Activated CD4-positive, alpha-beta T cell treated with anti-CD3 and anti-CD28 coated beads, Interleukin-2, Interleukin-4, amounts not matched to agents 100 ng/mL and 50 ng/mL, durations not matched to agents 16 hours and 8 hours (primary cell): ENCODE measurements at regions not wholly inside any gene's neighbourhood (a gene's known extent, or its start where the extent isn't known, plus 50 kb on each side); places are given as distances from the start of the nearest gene placed in this dataset.

ENCODE experiments used
- DNase-seq: peaks from one replicate; pipeline ENCODE4 v3.0.0-alpha.2; 2020; ENCODE audit warnings: low spot score

DNA sequence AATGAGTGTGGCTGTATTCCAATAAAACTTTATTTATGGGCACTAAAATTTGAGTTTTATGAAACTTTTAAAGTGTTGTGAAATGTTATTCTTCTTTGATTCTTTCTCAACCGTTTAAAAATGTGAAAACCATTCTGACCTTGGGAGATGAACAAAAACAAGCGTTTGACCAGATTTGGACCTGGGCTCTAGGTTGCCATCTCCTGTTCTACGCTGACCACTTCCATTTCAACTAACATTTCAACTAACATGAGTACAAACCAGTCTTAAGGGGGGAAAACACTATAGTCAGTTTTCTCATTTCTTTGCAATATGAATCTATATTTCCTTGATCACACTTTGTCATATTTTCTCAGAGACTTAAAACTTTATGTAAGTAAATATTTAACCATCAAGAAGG lies 118.4 kb upstream of the IRX5 start:
- DNase-seq: no peak

DNA sequence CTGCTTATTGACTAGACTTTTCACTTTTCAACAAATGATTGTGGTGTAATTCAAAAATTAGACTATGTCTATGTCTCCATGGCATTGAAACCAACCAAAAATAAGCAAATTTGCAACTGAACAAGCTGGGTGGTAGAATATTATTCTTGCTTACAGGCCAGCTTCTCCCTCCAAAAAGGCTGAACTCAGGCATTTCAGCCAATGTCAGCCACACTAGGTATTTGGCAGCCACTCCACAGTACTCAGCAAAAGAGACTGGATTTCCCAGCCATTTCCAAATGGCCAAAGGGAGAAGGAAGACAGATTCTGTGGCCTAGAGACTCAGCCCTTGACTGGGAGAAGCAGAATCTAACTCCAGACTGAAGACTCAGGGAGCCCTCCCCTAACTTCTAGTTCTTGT lies 121.8 kb upstream of the IRX5 start:
- no peak for DNase-seq

DNA sequence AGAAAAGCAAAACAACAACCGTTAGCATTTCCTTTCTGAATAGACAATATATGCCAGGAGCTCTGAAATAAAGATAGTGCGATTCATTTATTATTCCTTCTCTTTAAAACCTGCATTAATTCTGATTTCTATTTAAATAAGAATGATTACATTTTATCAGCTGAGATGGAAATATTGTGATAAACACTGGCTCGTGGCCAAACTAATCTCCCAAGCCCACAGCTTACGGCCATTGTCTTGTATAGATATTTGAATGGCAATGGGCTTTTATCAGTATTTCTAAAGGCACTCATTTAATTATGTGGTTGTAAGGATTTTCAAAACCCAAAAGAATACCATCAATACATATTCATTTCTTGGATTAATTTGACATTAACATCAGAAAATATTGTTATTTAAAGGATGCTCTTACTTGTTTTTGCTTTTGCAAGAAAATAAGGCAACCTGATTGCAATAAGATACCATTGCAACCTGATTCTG lies 123.7 kb upstream of the IRX5 start:
- no peak for DNase-seq

DNA sequence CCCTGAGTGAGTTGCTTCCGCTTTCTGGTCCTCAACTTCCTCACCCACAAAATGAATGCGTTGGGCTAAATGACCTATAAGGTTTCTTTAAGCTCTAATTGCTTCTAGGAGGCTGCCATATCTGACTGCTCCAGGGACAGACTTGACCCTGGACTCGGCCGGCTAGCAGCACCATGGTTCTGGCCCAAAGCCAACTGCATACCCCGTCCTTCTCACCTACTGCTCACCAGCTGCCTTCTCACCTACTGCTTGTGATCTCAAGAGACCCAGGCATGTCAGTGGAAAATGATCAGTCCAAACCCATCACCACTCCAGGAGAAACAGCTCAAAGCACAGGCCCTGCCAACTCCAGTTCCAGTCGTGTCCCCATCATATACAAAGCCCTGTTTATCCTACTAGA lies 124.3 kb upstream of the IRX5 start:
- DNase-seq: no peak

DNA sequence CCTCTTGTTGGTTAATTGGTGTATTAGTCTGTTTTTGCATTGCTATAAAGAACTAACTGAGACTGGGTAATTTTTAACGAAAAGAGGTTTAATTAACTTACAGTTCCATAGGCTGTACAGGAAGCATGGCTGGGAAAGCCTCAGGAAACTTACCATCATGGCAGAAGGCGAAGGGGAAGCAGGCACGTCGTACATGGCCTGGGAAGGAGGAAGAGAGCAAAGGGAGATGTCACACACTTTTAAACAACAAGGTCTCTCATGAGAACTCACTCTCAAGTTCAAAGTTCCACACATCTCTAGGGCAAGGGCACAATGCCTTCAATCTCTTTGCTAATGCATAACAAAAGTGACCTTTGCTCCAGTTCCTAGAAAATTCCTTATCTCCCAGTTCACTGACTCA lies 125.0 kb upstream of the IRX5 start:
- DNase-seq: no peak

DNA sequence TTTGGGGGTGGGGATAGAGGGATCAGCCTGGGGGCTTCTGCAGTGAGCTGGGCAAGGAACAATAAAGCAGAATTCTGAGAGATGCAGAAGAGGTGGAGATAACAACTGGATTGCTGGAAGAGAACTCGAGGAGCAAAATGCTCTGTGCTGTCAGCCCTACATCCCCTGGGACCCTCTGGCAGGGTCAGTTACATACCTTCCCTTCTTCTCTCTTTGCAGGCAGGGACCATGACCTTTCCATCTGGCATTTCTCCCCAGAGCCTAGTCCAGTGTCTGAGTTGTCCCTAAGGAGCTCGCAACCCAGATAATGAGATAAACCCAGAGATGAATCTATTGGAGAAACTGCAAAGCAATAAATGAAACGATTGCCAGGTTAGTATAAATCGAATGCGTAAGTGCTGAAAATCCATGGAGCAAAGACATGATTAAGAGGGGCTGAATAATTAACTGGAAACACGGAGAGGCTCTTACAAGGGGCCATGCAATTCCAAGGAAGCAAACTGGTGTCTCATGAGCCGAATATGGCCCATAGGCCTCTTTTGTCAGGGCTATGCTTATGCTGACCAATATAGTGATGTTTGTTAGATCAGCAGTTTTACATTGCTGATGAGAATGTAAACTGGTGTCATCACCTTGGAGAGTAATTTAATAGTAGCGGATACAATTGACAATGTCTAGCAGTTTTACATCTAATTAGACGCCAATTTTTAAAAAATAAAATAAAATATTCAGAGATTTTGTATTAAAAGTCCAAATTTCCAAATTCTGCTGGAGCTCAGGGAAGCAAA lies 129.4 kb upstream of the IRX5 start:
- no peak for DNase-seq

DNA sequence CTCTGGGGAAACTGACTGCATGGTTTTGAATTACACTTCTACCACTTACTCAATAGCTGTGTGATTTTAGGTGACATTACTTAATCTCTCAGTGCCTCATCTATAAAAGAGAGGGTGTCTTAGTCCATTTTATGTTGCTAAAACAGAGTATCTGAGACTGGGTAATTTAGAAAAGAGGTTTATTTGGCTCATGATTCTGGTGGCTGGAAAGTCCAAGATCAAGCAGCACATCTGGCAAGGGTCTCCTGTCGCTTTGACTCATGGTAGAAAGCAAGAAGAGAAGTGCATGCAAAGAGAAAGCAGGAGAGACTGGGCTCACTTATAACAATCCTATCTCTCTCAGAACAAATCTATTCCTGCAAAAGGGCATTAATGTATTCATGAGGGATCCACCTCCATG lies 132.4 kb upstream of the IRX5 start:
- DNase-seq: no peak

DNA sequence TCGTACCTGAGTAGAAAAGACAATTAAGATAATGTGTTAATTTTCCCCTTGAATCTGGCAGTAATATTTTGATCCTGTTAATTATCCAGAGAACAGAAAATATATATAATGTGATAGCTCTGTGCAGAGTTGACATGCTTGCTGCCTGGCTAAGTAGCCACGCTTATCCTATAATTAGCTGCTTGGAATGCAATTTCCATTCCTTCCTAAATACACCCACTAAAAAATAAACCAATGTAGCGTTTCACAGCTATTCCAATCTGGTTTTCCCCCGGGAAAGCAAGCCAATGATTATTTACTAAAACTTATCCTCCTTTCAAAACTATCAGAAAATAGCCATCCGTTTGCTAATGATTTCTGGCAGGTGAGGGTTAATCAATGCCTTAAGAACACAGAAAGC lies 134.5 kb upstream of the IRX5 start:
- no peak for DNase-seq

DNA sequence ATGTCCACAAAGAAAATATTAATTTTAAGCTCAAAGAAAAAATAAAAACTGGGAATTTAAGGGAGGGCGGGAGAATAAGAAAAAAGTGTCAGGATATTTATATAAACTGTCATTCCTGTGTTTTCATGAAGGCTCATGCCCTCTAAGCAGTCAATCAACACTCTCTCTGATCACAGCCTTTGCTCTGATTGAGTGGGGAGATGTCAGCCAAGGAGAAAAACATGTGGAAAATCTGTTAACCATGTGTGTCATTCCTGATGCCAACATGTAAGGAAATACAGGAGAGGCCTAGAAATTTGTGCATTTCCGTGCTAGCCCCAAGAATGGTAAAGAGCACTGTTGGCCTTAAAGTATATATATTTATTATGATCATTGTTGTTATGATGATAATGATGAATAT lies 137.9 kb upstream of the IRX5 start:
- DNase-seq: no peak

DNA sequence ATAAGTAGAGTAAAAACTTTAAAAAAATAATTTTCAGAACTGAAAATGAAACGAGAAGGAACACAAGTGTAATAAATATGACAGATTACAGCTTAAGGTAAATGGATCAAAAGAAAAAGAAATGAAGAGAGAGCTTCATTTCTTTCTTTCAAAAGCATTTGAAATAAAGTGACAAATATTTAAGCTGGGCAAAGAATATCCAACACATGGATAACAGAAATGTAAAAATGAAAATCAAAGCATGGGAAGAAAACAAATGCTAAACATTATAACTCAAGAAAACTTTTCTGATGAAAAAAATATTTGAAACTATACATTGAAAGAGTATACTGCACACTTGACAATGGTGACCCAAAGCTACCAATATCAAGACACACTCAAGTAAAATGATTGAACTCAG lies 143.6 kb upstream of the IRX5 start:
- DNase-seq: no peak

DNA sequence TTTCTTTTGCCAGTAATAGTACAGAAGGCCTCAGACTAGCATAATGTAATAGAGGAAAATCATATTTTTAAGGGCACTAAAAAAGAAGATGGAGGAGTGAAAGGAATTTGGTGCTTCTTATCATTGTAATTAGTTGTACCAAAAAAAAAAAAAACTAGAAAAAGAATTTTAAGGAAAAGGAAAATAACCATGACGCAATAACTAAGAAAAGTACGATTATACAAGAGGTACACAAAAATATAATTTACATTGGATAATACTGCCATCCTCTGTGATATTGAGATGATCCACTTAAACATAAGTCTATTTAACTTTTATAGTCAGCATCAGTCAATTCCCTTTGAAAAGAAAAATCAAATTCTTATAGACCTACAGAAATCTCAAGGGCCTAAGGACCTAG lies 146.7 kb upstream of the IRX5 start:
- no peak for DNase-seq

DNA sequence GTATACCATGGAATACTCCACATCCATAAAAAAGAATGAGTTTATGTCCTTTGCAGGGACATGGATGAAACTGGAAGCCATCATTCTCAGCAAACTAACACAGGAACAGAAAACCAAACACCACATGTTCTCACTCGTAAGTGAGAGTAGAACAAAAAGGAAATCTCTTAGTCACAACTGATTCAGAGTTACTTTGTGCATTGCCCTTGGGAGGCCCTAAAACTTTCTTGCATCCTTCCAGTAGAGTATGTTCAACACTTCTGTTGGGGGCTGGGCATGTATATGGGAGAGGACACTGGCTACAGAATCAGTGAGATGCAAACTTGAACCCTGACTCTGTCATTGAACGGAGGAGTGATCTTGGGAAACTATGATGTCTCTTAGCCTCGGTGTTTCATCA lies 147.4 kb upstream of the IRX5 start:
- no peak for DNase-seq

DNA sequence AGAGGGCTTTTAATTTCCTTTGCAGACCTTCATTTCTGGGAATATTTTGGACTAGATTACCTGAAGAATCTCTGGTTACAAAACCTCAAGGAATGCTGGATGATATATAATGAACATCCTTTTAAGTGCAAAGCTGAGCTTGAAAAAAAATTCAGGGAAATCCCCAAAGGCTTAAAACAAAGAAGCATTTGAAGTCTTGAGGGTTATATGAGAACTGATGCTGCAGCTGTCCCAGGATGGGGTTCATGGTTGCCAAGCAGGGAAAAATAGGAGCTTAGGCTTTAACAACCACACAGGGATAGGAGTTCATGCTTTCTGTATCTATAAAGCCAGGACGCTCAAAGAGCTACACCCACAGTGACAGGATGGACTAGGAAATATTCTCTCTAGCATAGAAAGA lies 150.4 kb upstream of the IRX5 start:
- no peak for DNase-seq

DNA sequence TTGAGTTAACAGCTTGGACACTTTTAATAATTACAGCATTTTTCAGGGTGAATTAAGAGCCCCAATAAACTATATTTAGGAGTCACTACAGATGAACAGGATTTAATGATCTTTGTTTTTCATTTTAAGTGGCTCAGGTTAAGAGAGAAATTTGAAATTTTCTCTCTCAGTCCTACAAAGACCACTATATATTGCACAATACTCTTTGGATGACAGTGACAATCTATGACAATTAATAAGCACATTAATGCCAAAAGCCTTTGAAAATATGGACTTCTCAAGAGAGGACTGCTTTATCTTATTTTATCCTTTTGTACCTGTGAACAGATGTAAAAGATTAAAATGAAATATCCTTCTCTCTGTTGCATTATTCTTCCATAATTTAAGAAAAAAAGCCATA lies 151.1 kb upstream of the IRX5 start:
- DNase-seq: no peak

DNA sequence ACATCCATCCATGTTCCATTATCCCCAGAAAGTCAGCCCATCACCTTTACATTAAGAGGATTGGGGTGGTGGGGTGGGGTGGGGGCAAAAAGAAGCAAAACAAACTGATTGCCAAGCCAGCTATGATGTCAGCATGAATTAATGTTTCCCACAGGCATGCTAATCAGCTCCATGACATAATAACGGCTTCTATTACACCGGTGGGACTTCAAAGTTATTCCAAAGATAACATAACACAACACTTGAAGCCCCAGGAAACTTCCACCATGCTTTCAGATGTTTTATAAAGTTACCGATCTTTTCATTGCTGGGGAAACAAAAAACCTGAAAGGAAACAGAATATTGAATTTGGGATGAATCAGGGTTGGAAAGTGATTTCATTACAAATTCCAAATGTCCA lies 155.9 kb upstream of the IRX5 start:
- no peak for DNase-seq

DNA sequence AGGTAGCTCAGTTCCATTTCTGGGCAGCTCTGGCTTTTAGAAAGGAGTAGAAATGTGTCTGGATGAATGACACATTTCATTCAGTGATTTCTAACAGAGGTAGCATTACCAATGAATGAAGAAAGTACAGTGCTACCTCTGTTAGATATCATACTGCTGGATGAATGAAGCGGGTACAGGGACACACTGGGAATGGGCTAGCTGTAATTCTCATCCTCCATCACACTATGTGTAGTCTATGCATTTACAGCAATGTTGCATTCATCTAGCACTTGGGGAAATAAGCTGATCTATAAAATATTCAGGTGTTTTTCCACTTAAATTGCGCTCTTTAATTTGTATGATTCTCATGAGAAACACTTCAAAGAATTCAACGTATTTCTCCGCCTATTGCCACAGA lies 158.3 kb upstream of the IRX5 start:
- DNase-seq: no peak

DNA sequence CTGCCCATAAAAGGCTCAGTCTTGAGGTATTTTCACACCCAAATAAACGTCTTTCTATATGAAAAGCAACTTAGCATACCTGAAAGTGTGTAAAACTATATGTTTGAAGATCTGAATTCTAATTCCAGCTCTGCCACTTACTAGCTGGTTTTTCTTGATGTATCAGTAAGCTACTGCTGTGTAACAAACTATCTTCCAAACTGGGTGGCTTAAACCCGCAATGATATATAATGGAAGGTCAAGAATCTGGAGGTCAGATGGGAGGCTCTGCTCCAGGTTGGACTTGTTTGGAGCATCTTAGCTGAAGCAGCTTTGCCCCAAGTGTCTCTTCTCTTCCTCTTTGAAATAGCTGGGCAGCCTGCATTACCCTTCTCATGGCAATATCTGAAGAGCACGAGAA lies 164.3 kb upstream of the IRX5 start:
- no peak for DNase-seq

DNA sequence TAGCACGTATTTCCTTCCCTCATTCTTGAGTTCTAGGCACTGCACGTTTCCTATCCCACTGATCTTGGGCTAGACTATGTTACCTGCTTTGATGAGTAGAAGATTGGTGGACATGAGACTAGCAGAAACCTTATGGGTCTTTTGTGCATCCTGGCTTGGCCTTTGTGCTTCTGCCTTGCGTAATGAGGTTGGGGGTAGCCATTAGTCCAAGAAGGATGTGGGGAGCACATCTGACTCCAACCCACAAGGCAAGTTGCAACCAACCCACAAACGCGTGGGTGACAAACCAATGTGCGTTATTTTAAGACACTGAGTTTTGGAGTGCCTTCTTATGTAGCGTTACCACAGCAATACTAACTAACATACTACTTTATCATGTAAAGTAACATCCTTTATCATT lies 180.4 kb upstream of the IRX5 start:
- no peak for DNase-seq

DNA sequence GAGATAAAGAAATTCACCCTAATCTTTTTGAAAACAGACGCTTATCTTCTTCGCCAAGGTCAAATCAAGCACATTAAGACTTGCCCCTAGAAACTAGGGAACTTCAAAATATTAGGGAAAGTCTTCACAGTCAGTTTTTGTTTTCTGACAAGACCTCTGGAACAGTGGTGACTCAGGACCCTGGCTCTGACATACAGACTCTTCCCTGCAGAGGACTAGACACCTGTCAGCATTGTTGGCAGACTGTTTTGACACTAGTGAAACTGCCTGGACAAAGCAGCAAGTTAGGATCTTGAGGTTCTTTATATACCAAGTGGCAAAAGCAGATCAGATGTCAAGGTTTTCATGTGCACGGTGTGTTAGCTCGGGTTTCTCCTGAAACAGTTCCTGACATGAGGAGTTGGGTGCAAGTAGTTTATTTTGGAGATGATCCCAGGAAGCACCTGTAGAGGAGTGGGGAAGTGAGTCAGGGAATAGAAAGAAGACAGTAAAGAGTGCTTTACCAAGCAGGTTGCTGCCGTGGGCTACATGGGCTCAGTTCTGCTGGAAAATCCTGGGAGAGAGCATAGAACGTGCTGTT lies 182.0 kb upstream of the IRX5 start:
- DNase-seq: no peak

DNA sequence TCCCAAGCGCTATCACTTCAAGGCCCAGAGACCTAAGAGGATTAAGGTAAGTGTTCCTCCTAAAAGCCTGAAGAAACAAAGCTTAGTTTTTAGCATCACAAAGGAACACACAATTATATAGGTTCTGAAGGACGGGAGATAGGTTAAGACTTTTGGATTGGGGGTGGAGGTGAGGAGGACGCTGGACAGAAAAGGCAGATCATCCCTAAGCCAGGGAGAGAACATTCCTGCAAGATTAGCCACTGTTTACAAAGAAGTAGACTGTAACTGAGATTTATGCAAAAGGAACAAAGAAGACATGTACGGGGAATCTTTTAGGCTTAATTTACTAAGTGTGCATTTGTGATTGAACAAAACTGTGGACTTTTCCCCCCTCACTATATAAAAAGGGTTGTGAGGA lies 184.1 kb upstream of the IRX5 start:
- no peak for DNase-seq

DNA sequence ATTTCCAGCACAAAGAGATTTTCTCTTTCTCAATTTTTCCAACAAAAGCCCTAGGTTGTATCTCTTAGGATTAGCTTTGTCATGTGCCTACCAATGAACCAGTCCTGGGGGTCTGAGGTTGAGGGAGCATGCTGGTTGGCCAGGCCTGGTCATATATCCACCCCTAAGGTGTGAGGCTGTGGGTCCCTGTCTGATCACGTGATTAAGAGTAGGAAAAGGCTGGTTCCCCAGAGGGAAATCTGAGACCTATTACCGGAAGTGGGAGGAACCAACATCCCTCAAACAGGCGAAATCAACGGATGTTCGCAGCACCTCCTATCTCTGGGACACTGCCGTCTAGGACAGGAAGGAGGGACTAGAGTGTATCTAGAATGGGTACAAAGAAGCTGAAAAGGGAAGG lies 185.7 kb upstream of the IRX5 start:
- DNase-seq: no peak

DNA sequence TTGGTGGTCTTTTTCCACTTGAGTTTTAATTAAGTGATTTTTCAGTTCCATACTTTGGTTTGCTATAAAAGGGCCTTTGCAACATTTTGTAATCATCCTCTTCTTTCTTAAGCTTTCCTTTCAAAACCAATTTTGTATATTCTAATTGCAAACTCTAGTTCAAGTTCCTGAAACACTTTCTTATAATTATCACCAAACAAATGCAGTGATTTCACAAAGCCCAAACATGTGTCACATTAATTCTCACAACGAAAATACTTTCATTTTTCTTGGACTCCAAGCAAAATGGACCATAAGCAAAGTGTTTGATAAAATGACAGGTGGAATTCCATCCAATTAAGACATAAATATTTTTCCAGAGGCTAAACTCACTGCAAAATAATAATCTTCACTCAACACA lies 188.2 kb upstream of the IRX5 start:
- DNase-seq: no peak

DNA sequence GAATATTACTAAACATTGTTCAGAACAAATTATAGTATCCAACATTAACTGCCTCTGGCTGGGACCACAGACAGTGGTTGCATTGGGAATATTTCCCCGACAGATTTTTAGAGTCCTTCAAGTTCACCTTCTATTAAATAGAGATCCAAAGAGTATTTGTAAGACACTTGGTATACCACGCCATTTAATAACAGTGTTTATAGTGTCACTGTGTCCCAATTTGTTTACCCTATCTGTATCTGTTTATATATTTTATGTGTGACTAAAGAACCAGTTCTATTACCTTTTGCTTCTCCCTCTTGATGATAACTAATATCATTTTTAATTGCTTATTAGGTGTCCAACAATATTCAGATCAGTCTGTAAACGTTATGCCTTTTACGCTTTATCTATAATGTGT lies 191.3 kb upstream of the IRX5 start:
- no peak for DNase-seq

DNA sequence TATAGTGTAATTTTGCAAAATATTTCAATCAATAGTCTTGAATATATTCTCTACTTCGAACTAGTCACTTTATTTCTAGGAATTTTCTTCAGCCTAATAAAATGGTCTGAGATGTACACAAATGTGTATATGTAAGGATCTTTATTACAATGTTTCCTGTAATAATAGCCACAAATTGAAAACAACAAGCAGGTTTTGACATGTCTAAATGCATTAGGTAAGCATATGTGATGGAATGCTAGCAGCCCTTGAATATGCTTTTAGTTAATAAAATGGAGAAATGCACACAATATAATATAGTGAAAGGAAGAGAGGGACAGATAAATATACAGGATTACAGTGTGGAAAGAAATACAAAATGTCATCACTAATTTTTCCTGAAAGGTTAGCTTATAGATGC lies 196.5 kb upstream of the IRX5 start:
- DNase-seq: no peak
